Fibroblast of lung (primary cell): ENCODE measurements at regions not wholly inside any gene's neighbourhood (a gene's known extent, or its start where the extent isn't known, plus 50 kb on each side); places are given as distances from the start of the nearest gene placed in this dataset.

ENCODE experiments used
- DNase-seq, 2 donors: peaks; one replicate each; pipeline versions ENCODE4 v3.0.0 to v3.0.0-alpha.2; 2010; ENCODE audit warnings: low read depth in 2 of 2
- H2AFZ ChIP-seq: 2 replicates; pipeline ENCODE4 v1.5.1; 2012; ENCODE audit warnings: low read length, control low read depth, inconsistent platforms
- H3K27ac ChIP-seq: 2 replicates; pipeline ENCODE4 v1.5.1; 2011; ENCODE audit warnings: low read length, control low read depth; ENCODE audit not compliant: insufficient read depth
- H3K27me3 ChIP-seq: 2 replicates; pipeline ENCODE4 v1.5.1; 2011; ENCODE audit warnings: mild to moderate bottlenecking, low read length; ENCODE audit not compliant: control insufficient read depth, insufficient read depth
- H3K36me3 ChIP-seq: 2 replicates; pipeline ENCODE4 v1.5.1; 2011; ENCODE audit warnings: low read length; ENCODE audit not compliant: control insufficient read depth, insufficient read depth
- H3K4me1 ChIP-seq: 2 replicates; pipeline ENCODE4 v1.5.1; 2011; ENCODE audit warnings: low read length; ENCODE audit not compliant: control insufficient read depth, insufficient read depth; ENCODE audit errors: extremely low read depth
- H3K4me2 ChIP-seq: 2 replicates; pipeline ENCODE4 v1.5.1; 2011; ENCODE audit warnings: low read length, control low read depth; ENCODE audit not compliant: insufficient read depth; ENCODE audit errors: extremely low read depth
- H3K4me3 ChIP-seq, 4 experiments: fragments of 200-600 bp in 1 of 4; sonication (generic) in 1 of 4; replicated peaks in 1 of 4; 2 replicates each; pipeline ENCODE4 v1.5.1; 2011 to 2016; ENCODE audit warnings: low read length in 4 of 4, low read depth in 3 of 4, mild to moderate bottlenecking in 3 of 4, control low read depth in 2 of 4, inconsistent platforms in 1 of 4, mixed read lengths in 1 of 4; ENCODE audit not compliant: insufficient read depth in 1 of 4; ENCODE audit errors: control extremely low read depth in 1 of 4
- H3K79me2 ChIP-seq: 2 replicates; pipeline ENCODE4 v1.5.1; 2012; ENCODE audit warnings: mild to moderate bottlenecking, low read length, inconsistent platforms; ENCODE audit not compliant: control insufficient read depth, insufficient read depth
- H3K9ac ChIP-seq: 2 replicates; pipeline ENCODE4 v1.5.1; 2011; ENCODE audit warnings: mild to moderate bottlenecking, low read length, control low read depth; ENCODE audit not compliant: insufficient read depth
- H3K9me3 ChIP-seq: 2 replicates; pipeline ENCODE4 v1.5.1; 2012; ENCODE audit warnings: low read depth, low read length; ENCODE audit not compliant: control insufficient read depth, insufficient read depth
- H4K20me1 ChIP-seq: 2 replicates; pipeline ENCODE4 v1.5.1; 2011; ENCODE audit warnings: low read length; ENCODE audit not compliant: control insufficient read depth, insufficient read depth; ENCODE audit errors: extremely low read depth
- CTCF ChIP-seq, 2 donors: IDR thresholded peaks in 1 of 2; conservative IDR thresholded peaks in 1 of 2; 1 replicate in 1 of 2; 2 replicates in 1 of 2; pipeline ENCODE4 v1.5.1; 2011 to 2012; ENCODE audit warnings: low read length in 2 of 2, control low read depth in 1 of 2, inconsistent platforms in 1 of 2, low read depth in 1 of 2, mild to moderate bottlenecking in 1 of 2
- EZH2 ChIP-seq: IDR thresholded peaks from 2 replicates; pipeline ENCODE4 v1.5.1; 2012; ENCODE audit warnings: low read length, control low read depth, mild to moderate bottlenecking; ENCODE audit errors: missing control alignments

- Histone ChIP-seq H2AFZ (no peak overlapping the region), H3K4me1 (no peaks in the 10 kb centered on the region), H4K20me1 (no peaks in the 10 kb centered on the region), H3K27ac (no peak overlapping the region), H3K27me3 (no peaks in the 10 kb centered on the region), H3K9me3 (no peaks in the 10 kb centered on the region), H3K4me3 (no peak overlapping the region), H3K4me2 (no peak overlapping the region), H3K36me3 (no peaks in the 10 kb centered on the region), H3K9ac (no peak overlapping the region), H3K79me2 (no peaks in the 10 kb centered on the region)
- TF ChIP-seq EZH2, result no peak
- no peak for TF ChIP-seq CTCF (conservative IDR thresholded peaks at IDR 0.05 in 1 of 2, IDR thresholded peaks at IDR 0.05 in 1 of 2; ENCODE audit: low read depth in 1 of 2, low read length in 2 of 2)
- no peak for DNase-seq
Measured at GRCh38 chr2:59254279-59254678, 1013.2 kb upstream of the FANCL start.

- H3K27me3 ChIP-seq, result no peaks in the 10 kb centered on the region
- no peak overlapping the region for H3K4me3 ChIP-seq
- no peaks in the 10 kb centered on the region for H3K9me3 ChIP-seq
- peak in 1 of 2 donors; percentile 2 for DNase-seq
- H3K4me1 ChIP-seq, result no peaks in the 10 kb centered on the region
- H3K36me3 ChIP-seq, result no peaks in the 10 kb centered on the region
- H4K20me1 ChIP-seq, result no peaks in the 10 kb centered on the region
- H3K79me2 ChIP-seq, result no peaks in the 10 kb centered on the region
- TF ChIP-seq EZH2 (no peak), CTCF (conservative IDR thresholded peaks at IDR 0.05 in 1 of 2, IDR thresholded peaks at IDR 0.05 in 1 of 2; ENCODE audit: low read depth in 1 of 2, low read length in 2 of 2) (no peak)
- no peak overlapping the region for H3K4me2 ChIP-seq
- no peak overlapping the region for H2AFZ ChIP-seq
- H3K9ac ChIP-seq, result no peak overlapping the region
- no peak overlapping the region for H3K27ac ChIP-seq
Measured at GRCh38 chr2:59250307-59250677, 1009.2 kb upstream of the FANCL start.

- Histone ChIP-seq H3K27ac (no peak overlapping the region), H2AFZ (no peak overlapping the region), H3K4me3 (peak overlapping the region in 1 of 4 experiments; percentile 27), H3K4me1 (no peaks in the 10 kb centered on the region), H3K9ac (no peak overlapping the region), H3K4me2 (no peak overlapping the region), H3K27me3 (no peaks in the 10 kb centered on the region), H3K9me3 (no peaks in the 10 kb centered on the region), H3K36me3 (no peaks in the 10 kb centered on the region), H4K20me1 (no peaks in the 10 kb centered on the region), H3K79me2 (no peaks in the 10 kb centered on the region)
- TF ChIP-seq EZH2, result no peak
- TF ChIP-seq CTCF (conservative IDR thresholded peaks at IDR 0.05 in 1 of 2, IDR thresholded peaks at IDR 0.05 in 1 of 2; ENCODE audit: low read depth in 1 of 2, low read length in 2 of 2), result no peak
- no peak for DNase-seq
Measured at GRCh38 chr2:59249441-59250306, 1008.5 kb upstream of the FANCL start.
